ENCODE measurements at regions not wholly inside any gene's neighbourhood (a gene's known extent, or its start where the extent isn't known, plus 50 kb on each side); places are given as distances from the start of the nearest gene placed in this dataset.
"Not testable (repeated sequence)": the region's sequence is repeated elsewhere in the genome, so short reads cannot be mapped to it uniquely, and the experiment has no call there.

DNA sequence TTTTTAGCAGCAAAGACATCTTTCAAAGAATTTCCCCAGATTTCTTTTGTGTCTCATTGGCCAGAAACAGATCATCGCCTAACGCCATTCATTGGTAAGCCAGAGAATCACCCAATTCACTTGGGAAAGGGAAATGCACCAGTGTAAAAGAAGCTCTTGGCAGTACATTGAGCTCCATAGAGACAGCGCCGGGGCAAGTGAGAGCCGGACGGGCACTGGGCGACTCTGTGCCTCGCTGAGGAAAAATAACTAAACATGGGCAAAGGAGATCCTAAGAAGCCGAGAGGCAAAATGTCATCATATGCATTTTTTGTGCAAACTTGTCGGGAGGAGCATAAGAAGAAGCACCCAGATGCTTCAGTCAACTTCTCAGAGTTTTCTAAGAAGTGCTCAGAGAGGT lies 630.6 kb upstream of the ZNF385D start:
- DNase-seq (ENCODE audit: low read depth, low spot score) = not testable (repeated sequence)

DNA sequence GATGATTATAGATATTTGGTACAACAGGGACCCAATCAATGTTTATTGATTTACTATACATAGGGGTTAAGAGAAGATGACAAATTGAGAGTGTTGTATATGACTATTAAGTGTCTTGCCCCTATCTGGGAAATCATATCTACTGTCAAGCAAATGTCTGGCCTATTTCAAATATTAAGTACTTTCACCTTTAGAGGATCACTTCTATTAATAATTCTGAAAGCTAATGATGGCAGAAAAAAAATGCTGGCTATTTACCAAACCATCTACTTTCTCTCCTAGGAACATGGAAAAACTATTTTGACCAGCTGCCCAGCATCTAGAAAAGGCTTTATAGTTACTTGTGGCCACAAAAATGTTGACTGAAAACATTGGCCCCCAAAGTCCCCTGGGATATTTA lies 632.3 kb upstream of the ZNF385D start:
- DNase-seq (ENCODE audit: low read depth, low spot score) = no peak

DNA sequence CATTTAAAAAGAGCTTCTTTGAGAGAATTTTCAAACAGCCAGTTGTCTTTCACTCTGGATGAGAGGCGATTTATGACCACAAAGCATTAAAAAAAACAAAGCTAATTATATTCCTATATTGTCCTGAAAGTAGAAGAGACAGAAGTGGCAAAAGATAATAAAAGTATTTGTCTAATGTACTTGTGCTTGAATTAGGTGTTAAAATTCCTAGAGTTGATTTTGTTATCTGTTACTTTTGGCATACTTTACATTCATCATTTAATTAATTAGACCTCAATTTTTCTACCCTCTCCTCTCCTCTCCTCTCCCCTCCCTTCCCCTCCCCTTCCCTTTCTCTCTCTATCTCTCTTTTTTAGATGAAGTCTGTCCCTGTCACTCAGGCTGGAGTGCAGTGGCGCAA lies 635.1 kb upstream of the ZNF385D start:
- DNase-seq (ENCODE audit: low read depth, low spot score) = no peak

DNA sequence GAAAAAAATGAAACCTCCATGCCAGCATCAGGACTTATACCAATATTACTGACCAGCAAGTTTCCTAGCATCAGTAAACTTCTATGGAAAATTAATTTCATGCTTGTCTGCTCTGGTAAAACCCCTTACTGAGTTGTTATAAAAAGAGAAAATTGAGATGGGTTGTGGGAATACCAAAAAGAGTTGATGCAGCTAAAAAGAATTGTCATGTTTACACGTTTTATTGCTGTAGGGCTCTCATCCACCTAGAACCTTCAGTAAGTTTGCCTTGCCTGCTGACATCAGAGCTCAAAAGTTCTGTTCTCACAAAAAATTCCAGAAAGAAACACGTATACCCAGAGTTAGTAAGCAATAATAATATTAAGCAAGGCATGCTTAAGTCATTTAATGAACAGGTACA lies 641.3 kb upstream of the ZNF385D start:
- DNase-seq (ENCODE audit: low read depth, low spot score) = no peak

DNA sequence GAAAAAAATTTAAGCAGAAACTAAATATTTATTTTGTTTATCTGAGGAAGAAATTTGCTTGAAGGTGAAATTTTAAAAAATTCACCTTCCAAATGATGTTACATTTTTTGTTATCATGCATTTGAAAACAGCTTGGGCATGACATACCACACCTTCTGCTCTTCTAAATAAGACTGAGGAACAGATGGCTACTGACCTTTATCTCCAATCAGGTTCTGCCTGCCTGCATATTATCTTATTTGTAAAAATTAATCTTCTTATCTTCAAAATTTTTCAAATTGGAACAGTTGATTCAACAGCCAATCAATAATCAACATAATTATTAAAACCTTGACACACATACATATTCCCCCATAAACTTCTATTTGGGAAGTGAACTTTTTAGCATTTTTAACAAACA lies 641.8 kb upstream of the ZNF385D start:
- DNase-seq (ENCODE audit: low read depth, low spot score) = no peak

DNA sequence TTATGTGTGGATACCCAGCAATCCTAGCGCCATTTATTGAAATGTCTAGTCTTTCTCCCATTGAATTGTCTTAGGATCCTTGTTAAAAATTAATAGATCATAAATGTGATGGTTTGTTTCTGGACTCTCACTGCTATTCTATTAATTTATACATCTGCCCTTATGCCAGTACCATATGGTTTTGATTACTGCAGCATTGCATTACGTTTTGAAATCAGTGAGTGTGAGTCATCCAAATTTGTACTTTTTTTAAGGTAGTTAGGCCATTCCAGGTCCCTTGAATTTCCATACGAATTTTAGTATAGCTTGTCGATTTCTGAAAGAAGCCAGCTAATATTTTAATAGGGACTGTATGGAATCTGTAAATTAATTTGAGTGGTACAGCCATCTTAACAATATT lies 648.6 kb upstream of the ZNF385D start:
- DNase-seq (ENCODE audit: low read depth, low spot score) = no peak

DNA sequence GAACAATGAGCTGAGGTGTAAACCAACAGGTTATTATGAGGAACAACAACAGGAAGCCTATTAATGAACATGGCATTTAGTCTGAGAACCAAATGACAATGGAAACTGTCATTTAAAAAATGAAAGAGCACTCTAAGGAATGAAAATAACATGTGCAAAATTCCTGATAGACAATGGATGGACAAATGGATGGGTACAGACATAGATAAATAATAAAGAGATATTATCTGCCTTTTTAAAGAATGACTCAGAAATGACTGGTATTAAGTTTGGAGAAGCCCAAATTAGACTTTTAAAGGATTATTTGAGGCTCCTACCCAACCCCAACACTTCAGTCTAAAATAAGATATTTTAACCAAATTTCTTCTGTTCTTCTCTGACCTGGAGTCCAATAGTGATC lies 650.5 kb upstream of the ZNF385D start:
- DNase-seq (ENCODE audit: low read depth, low spot score) = no peak

DNA sequence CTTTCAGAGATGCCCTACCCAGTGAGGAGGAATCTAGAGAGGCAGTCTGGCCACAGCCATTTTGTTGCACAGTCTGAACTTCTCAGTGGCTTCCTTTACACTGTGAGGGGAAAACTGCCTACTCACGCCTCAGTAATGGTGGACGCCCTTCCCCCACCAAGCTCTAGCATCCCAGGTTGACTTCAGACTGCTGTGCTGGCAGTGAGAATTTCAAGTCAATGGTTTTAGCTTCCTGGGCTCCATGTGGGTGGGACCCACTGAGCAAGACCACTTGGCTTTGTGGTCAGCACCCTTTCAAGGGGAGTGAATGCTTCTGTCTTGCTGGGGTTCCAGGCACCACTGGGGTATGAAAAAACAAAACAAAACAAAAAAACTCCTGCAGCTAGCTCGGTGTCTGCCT lies 663.2 kb upstream of the ZNF385D start:
- no peak for DNase-seq (ENCODE audit: low read depth, low spot score)

DNA sequence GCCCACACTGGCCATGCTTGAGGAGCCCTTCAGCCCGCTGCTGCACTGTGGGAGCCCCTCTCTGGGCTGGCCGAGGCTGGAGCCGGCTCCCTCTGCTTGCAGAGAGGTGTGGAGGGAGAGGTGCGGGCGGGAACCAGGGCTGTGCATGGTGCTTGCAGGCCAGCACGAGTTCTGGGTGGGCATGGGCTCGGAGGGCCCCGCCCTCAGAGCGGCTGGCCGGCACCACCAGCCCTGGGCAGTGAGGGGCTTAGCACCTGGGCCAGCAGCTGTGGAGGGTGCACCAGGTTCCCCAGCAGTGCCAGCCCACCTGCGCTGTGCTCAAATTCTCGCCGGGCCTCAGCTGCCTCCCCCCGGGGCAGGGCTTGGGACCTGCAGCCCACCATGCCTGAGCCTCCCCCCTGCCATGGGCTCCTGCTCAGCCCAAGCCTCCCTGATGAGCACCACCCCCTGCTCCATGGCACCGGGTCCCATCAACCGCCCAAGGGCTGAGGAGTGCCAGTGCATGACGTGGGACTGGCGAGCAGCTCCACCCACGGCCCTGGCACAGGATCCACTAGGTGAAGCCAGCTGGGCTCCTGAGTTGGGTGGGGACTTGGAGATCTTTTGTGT lies 665.9 kb upstream of the ZNF385D start:
- not testable (repeated sequence) for DNase-seq (ENCODE audit: low read depth, low spot score)

DNA sequence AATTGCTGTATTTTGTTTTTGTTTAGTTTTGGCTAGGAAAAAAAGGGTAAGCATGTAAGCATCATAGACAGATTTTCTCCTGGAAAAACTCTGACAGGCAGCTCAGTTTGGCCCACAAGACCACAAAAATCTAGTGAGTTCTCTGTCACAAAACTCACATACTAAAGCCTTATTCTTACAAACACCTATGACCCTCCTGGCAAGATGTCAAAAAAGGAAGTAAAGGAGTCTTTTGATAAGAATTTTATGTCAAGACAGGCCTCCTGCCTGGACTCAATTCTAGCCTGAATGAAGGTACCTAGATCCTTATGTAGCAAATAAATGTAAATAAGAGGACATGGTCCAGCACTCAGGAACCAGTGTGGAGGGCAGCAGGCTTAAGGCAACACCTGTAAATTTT lies 668.3 kb upstream of the ZNF385D start:
- DNase-seq (ENCODE audit: low read depth, low spot score) = no peak

DNA sequence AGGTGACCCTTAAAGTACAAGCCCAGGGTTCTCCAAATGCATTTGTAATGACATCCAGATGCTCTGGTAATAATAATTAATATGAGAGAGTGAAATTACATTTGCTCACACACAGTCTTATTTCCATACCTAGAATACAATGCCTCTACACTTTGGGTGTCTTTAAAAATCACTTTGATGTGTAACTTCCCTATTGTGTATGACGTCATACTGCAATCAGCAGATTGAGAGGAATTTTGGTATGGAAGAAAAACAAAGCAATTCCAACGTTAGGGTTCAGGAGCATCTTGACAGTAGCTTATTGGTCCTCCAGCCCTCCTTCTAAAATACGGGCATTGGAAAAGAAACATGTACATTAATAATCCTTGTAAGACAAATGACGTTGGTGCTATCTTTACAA lies 670.6 kb upstream of the ZNF385D start:
- DNase-seq (ENCODE audit: low read depth, low spot score) = no peak

DNA sequence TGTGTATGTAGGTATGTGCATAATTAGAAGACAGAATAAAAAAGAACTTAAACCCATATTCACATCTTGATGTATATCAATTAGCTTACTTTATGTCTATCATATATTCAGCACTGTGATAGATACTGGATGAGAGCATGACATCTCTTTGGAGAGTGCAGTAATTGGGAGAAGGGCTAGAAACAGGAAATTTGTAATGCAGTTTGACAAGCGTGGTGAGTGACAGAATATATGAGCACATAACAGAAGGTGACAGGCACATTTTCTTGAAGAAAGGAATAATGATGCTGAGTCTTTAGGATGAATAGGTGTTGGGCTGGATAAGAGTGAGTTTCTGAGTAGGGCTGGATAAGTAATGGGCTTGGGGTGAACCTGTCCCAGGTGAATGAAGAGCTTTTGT lies 680.3 kb upstream of the ZNF385D start:
- no peak for DNase-seq (ENCODE audit: low read depth, low spot score)

DNA sequence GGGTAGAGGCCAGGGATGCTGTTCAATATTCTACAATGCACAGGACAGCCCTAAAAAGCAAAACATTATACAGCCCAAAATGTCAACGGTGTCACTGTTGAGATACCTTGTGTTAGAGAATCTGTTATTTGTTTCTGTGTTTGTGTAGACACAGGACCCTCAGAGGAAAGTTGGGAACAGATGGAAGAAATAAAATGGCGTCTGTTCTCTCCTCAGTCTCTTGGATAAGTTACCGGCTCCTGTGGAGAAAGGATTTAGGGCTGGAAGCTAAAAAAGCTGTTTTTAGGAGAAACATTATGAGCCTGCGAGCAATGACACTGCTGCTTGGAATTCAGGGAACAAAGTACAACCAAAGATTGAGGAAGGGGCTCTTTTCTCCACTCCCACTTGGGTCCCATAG lies 688.6 kb upstream of the ZNF385D start:
- no peak for DNase-seq (ENCODE audit: low read depth, low spot score)

DNA sequence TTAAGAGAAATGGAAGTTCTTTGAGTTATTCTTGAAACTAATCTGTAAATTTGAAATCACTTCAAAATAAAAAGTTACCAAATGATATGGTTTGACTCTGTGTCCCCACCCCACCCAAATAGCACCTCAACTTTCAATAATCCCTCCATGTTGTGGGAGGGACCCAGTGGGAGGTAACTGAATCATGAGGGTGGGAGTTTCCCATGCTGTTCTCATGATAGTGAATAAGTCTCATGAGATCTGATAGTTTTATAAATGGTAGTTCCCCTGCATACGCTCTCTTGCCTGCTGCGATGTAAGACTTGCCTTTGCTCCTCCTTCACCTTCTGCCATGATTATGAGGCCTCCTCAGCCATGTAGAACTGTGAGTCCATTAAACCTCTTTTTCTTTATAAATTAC lies 690.7 kb upstream of the ZNF385D start:
- no peak for DNase-seq (ENCODE audit: low read depth, low spot score)

DNA sequence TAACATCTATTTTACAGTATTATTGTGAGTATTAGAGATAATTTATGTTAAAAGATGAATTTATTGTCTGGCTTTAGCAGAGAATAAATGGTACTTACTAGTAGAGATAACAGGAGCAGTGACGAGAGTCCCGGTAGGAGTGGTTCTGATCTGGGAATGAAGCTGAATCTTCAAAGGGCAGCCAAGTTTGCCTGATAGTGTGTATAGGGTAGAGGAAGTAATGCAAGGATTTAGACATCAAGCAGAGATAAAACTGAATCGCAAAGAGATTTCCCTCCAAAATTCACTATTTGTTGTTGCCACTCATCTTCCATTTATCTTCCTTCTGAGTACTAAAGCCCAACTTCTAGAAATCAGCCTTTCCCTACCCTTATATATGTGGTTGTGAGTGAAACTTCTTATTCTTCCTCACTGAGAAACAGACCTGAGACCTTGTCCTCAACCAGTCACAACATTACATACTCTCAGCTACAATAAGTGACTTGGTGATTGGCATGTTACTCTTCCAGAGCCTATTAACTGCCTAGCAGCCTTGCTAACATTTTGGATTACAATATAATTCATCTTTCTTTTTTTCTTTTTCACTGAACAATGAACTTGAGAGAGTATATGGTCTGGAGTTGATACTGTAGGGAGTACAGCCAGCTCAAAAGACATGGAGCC lies 692.7 kb upstream of the ZNF385D start:
- DNase-seq (ENCODE audit: low read depth, low spot score) = no peak

DNA sequence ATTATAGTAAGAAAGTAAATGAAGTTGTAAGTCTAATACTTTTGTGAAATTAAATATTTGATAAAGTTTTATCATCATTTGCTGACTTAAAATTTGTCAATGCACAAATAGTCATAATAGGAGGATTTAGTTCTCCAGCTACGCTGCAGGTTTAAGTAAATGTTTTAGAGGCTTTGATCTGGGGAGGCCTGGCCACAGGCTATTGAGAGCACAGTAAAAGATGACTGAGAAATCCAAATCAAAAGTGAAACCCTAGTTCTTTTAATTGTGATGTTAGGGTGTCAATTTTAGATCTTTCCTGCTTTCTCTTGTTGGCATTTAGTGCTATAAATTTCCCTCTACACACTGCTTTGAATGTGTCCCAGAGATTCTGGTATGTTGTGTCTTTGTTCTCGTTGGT lies 694.3 kb upstream of the ZNF385D start:
- DNase-seq (ENCODE audit: low read depth, low spot score) = not testable (repeated sequence)

DNA sequence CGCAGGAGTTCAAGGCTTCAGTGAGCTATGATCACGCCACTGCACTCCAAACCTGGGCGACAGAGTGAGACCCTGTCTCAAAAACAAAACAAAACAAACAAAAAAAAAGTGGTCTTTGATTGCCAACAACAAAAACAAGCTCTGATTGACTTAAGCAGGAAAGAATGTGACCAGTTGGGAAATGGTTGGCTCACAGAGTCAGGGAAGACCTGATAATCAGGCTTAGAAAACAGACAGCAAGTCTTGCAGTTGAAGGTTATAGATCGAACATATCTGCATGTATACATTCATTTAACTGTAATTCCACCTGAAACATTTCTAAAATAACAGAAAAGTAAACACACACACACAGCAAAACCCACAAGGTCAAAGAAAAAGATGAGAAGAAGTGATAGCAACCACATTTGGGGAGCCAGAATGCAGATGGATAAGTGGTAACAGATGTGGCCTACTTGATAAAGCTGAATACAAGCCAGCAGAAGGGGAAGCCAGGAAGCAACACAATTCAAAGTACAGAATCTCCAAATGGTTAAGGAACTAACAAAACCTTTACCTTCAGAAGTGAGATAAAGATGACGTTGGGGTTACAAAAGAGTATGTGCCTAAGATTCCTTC lies 699.9 kb upstream of the ZNF385D start:
- DNase-seq (ENCODE audit: low read depth, low spot score) = no peak

DNA sequence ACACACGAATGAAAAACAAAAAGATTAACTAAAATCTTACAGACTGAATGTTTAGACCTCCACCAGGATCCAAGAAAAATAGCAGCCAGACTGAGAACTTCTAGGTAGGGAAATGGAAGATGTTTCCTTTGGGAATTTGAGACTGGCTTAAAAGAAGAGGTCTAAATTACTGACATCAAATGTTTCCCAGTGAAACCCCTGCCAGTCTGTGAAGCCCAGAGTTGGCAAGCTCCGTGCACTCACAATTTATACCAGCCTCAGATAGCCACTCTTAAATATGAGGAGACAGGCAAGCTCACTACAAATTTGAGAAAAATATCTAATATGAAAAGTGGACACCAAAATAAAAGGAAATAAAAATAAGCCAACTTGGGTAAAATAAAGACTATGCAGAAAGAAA lies 700.5 kb upstream of the ZNF385D start:
- DNase-seq (ENCODE audit: low read depth, low spot score) = no peak

DNA sequence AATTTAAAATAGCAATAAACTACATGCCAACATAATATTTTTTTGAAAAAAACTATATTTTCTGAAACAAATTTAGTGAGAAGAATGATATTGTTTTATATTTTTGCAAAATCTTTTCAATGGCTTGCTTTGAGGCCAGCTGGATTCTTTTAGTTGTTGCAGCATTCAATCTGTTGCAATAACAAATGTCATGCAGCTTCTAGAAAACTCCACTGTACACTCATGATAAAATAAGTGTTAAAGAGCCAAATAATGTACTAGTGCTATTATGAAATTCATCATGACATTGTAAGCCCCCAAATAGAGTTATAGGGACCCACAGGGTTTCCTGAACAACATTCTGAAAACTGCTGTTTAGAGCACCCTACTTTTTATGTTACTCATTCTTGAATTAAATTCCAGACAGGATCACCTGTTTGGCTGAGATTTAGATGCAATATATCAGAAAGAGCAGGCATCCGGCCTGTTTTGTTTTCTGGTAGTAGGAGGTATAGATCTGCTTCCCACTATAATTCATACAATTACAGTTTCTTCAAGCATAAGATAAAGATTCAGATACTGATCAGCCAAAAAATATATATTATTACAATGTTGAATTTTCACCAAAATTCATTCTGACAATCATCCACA lies 703.0 kb upstream of the ZNF385D start:
- DNase-seq (ENCODE audit: low read depth, low spot score) = no peak

DNA sequence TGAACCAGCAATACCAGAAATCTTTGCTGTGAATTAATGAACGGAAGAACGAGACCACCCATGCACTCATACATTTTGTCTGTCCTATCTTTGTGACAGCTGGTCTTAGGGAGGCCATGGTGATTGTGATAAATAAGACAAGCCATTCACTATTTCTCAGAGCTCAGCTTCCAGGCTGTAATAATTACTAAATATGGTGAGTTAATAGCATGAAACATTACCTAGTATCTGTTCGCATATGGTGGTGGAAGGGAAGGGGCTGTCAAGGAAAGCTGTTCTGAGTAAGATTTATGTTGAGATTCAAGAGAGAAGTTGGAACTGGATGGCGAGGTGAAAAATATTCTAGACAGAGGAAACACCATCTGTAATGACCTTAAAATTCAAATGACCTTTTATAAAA lies 719.0 kb upstream of the ZNF385D start:
- no peak for DNase-seq (ENCODE audit: low read depth, low spot score)

DNA sequence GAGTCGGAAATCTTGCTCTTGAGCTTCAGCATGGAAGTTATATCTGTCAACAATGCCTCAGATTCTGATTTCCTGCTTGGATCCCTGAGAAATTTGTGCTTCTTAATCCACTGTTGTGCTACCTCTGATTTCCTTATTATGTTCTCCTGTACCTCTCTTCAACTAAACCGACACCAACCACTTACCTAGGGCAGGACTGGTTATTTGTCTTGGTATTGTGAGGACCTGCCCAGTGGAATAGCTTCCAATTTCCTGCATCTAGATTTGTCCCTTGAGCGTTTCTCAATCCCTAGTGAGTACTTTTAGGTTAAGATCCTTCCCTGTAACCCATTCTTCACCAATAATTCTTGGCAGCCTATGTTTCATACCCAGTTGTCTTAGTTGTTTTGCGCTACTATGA lies 720.5 kb upstream of the ZNF385D start:
- DNase-seq (ENCODE audit: low read depth, low spot score) = no peak

DNA sequence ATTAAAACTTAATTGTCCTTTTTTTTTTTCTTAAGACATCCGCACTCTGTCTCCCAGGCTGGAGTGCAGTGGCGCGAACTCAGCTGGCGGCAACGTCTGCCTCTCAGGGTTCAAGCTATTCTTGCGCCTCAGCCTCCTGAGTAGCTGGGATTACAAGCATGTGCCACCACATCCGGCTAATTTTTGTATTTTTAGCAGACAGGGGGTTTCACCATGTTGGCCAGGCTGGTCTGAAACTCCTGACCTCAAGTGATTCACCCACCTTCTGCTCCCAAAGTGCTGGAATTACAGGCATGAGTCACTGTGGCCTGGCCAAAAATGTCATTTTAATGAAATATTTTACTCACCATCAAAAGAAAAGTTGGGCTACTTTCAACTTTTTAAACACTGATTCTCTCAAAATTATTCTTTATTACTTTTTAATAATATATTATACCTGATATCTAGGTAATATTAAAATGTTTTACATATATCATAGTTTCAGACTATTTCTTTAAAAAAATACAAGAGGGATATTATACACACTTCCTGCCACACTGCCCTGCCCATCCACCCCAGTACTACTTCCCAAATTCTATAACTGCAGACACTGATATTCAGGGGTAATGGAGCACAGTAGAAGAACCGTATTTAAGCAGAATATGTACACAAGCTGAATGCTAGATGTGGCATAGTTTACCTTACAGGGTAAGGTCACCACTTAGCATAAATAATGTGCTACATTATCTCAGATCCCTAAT lies 723.9 kb upstream of the ZNF385D start:
- DNase-seq (ENCODE audit: low read depth, low spot score) = no peak

Measured in brain pericyte (primary cell).